ENCODE measurements at regions not wholly inside any gene's neighbourhood (a gene's known extent, or its start where the extent isn't known, plus 50 kb on each side); places are given as distances from the start of the nearest gene placed in this dataset.

- TF ChIP-seq ZBTB26 (CRISPR knock-in tag; IDR thresholded peaks at IDR 0.05) (no peak), GABPA (tag; conservative IDR thresholded peaks at IDR 0.05; ENCODE audit: low read depth) (no peak), SOX6 (IDR thresholded peaks at IDR 0.05) (no peak), NKRF (IDR thresholded peaks at IDR 0.05; ENCODE audit: borderline replicate concordance) (no peak)
Measured at GRCh38 chr5:159765760-159766517, 150.3 kb upstream of the ADRA1B start (continued).

GRCh38 chr5:159768243-159768642 lies 148.0 kb upstream of the ADRA1B start:
- intact Hi-C loops (cut with micrococcal nuclease): no loop called here
- no peak for FAIRE-seq
- no peaks in the 10 kb centered on the region for H3K36me3 ChIP-seq (ENCODE audit: control insufficient read depth, insufficient read depth, low read length)
- H3K9me1 ChIP-seq (ENCODE audit: control insufficient read depth, insufficient read depth, low read length): no peaks in the 10 kb centered on the region
- H2AFZ ChIP-seq (ENCODE audit: low read depth, low read length): no peak overlapping the region
- TF ChIP-seq STAT6 (CRISPR knock-in tag; IDR thresholded peaks at IDR 0.05) (no peak), TEAD4 (IDR thresholded peaks at IDR 0.05; ENCODE audit: low read length) (no peak), TEAD4 (CRISPR knock-in tag; IDR thresholded peaks at IDR 0.05; ENCODE audit: borderline replicate concordance) (no peak), MED1 (CRISPR knock-in tag; IDR thresholded peaks at IDR 0.05; ENCODE audit: borderline replicate concordance) (no peak), MITF (IDR thresholded peaks at IDR 0.05) (no peak)
- ATAC-seq: no peak
- H3K9ac ChIP-seq (ENCODE audit: insufficient read depth in 1 of 2, low read depth in 2 of 2, low read length in 2 of 2): no peak overlapping the region
- WGBS (ENCODE audit: insufficient coverage, low coverage, missing lambda C conversion rate): 0% methylated on average over 2 of the region's 2 CpGs
- no peaks in the 10 kb centered on the region for H4K20me1 ChIP-seq (replicated peaks; ENCODE audit: control insufficient read depth, insufficient read depth, low read length)
- H3K4me2 ChIP-seq (ENCODE audit: insufficient read depth, low read length): no peak overlapping the region
- in situ Hi-C loops (cut with MboI): no loop called here
- no peaks in the 10 kb centered on the region for H3K79me2 ChIP-seq (ENCODE audit: control insufficient read depth, insufficient read depth, low read length)
- CTCF ChIA-PET (ENCODE audit: low intra/inter-chr PET ratio): no interaction called here
- peaks cover 0 to 4% of the 10 kb centered on the region in 2 experiments; a peak in 3 of 5 replicates for H3K4me1 ChIP-seq (replicated peaks in 1 of 2; ENCODE audit: control insufficient read depth in 2 of 2, insufficient read depth in 2 of 2, low read length in 2 of 2)
- peaks cover 0 to 6% of the 10 kb centered on the region in 2 experiments; a peak in 3 of 5 replicates for H3K27me3 ChIP-seq (ENCODE audit: control insufficient read depth in 2 of 2, insufficient read depth in 2 of 2, low read length in 2 of 2)
- POLR2A ChIA-PET: no interaction called here
- H3K4me3 ChIP-seq: no peak overlapping the region
- no peak for DNase-seq (ENCODE audit: extremely low read depth in 1 of 4, low spot score in 3 of 4)
- BruUV-seq (replicated peaks): no TSS peak
- no peaks in the 10 kb centered on the region for H3K9me3 ChIP-seq (replicated peaks; ENCODE audit: control insufficient read depth, insufficient read depth, low read depth, low read length)
- no peak overlapping the region for H3K27ac ChIP-seq (ENCODE audit: extremely low read depth, low read depth, low read length)
